HG02798 (cell line): ENCODE measurements at regions not wholly inside any gene's neighbourhood (a gene's known extent, or its start where the extent isn't known, plus 50 kb on each side); places are given as distances from the start of the nearest gene placed in this dataset.

ENCODE experiments used
- ATAC-seq: cut with Tn5 transposase; IDR thresholded peaks from one replicate; pipeline ENCODE4 v1.9.1; 2021; ENCODE audit warnings: mild to moderate bottlenecking; ENCODE audit not compliant: unreplicated experiment, poor library complexity

GRCh38 chr1:83775977-83776603, 222.8 kb downstream of the TTLL7 start:
- ATAC-seq, result no peak

GRCh38 chr1:83773059-83773458, 225.9 kb downstream of the TTLL7 start:
- no peak for ATAC-seq

- ATAC-seq, result no peak
These were observed 228.6 kb downstream of the TTLL7 start for GRCh38 chr1:83770319-83770661.

GRCh38 chr1:83769594-83770318, 229.2 kb downstream of the TTLL7 start:
- ATAC-seq, result no peak

DNA sequence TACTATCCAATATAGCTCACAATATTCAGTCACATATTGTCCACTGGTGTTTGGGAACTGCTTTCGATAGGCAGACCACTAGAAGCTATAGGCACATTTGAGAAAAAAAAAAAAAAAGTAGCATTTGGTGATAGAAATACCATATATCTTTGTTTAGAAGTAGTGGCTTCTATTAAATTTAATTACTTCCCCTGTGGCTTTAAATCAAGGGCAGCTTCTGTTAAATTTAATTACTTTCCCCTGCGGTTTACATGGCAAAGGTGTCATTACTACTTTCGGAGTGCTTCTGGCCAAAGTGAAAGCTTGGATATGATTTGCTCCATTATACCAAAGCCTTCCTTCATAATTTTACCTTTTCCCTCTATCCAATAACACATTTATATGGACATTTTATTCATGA, 229.9 kb downstream of the TTLL7 start:
- ATAC-seq, result no peak

GRCh38 chr1:83766241-83766691, 232.7 kb downstream of the TTLL7 start:
- ATAC-seq, result no peak

DNA sequence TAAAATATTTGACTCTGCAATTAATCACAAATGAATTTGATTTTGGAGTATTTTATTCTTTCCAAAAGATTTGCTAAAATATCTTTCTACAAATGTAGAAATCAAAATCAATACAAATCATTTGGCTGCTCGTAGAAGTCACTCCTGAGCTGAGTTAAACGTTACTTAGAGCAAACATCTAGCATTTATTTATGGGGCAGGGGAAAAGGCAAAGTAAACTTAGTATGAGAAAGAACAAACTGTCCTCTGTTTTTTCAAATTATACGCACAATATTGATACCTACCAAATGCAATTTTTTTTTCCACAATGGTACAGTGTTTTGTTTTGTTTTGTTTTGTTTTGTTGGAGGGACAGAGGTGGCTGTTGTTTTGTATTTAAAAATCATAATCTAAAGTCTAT, 233.8 kb downstream of the TTLL7 start:
- ATAC-seq, result no peak

- ATAC-seq, result no peak
These were observed 234.7 kb downstream of the TTLL7 start for GRCh38 chr1:83764209-83764608.

- no peak for ATAC-seq
These were observed 235.4 kb downstream of the TTLL7 start for GRCh38 chr1:83763361-83764095.

DNA sequence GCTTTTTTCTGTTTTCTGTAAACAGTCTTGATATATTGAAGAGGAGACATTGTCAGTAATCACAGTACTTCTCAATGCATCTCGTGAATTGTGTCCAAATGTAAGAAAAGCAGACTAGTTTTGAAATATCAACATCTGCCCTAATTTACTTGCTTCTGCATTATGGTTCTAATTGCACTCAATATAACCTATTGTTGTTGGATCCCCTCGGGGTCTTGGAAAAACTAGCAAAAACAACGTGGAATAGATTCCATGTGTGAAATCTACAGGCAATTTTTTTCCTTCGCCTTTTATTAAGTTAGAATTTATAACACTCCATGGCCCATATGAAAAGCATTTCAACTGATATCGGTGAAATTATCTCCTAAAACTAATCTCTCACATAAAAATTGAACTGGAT, 236.5 kb downstream of the TTLL7 start:
- ATAC-seq, result no peak

- ATAC-seq, result no peak
These were observed 236.9 kb downstream of the TTLL7 start for GRCh38 chr1:83762039-83762365.

DNA sequence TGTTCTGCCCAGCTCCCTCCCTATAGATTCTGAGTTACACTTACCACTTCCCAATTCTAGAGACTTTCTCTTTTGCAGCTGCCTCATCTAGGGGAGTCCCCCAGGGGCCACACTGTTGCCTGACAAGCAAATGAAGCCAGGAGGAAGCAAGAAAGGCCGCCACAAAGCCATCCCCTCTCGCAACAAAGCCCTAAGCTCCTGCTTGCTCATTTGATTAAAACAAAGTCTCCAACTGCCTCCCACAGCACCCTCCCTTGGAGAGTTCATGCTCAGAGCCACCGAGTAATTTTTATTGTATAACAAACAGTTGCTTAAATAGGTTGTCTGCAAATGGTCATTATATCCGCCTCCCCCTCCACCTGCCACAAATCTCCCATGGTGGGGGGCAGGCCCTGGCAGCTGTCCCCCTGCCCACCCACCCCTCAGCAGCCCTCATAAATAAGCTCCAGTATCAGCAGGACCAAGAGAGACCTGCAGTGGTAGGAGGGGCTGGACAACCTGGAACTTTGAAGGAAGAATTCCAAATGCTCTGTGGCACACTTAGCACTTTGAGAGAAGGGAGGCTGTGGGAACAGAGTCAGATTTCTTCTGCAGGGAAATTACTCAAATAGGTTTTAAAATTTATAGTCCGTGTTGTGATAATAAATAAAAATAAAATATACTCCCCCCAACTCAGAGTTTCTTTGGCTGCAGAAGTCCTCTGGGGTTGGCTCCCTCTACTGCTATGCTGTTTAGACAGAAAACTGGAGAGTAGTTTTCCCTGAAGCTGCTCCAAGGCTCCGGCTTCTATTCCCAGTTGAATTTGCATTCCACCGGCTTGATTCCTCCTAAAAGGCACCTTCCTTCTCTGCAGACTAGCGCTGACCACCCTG, 237.5 kb downstream of the TTLL7 start:
- peak; percentile 100 for ATAC-seq

- peak; percentile 4 for ATAC-seq
These were observed 238.5 kb downstream of the TTLL7 start for GRCh38 chr1:83760226-83761021.

GRCh38 chr1:83756984-83757717, 241.8 kb downstream of the TTLL7 start:
- no peak for ATAC-seq

GRCh38 chr1:83751602-83752001, 247.3 kb downstream of the TTLL7 start:
- ATAC-seq, result no peak

DNA sequence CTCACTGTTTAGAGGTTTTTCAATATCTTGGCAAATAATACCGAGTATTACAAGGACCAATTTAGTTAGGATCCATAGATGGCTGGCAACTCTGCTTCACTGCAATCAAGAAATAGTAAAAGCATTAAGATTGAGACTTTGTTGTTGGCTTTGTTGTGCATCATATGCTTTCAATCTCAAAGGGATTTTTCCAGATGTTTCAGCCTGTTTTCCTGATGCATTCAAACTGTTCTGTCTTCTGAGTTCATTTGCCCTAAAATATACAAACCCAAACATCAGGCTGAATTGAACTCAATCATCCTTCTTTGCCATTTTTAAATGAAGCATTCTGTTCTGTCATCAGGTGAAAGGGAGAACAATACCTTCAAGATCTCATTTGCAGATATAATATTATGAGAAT, 248.7 kb downstream of the TTLL7 start:
- ATAC-seq, result no peak

DNA sequence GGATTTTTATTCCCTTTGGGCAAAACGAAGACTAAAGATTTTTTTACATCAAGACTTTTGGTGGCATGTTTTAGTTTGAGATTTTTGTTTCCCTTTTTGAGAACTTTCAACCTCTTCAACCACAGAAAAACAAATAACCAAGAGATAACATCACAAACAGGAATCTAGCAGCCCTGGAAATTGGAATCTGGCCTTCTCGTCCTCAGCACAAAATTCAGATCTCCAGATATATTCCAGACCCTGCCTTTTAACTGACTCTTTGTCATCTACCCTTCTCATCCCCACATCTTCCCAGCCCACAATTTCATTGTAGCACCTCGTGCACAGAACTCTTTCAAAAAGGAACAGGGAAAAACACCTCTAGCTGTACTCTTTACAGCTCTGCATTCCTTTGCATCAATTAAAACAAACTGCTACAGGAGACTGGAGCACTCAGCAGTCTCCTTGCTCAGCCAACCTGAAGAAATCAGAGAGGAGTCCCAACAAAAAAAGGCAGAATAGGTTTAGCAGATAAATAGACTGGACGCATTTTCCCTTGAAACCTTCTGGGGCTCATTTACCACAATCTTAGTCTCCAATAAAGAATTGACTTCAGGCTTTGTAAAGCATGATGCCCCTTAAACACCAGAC, 251.0 kb downstream of the TTLL7 start:
- ATAC-seq, result no peak

DNA sequence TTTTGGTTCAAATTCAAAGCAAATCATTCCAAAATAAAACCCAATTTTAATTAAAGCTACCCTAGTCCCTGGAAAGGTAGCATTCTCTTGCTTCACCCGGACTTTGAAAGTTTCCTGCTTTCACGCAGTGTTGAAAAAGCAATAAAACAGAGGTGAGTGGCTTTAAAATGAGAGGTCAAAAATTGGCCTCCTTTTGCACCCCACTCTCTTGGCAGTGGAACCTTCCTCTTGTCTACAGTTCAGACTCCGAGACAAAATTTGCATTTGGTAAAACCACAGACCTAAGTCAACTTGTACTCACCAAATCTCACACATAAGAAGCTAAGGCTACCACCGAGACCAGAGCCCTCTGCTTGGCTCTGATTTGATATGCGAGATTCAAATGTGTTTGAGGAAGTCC, 252.7 kb downstream of the TTLL7 start:
- ATAC-seq, result peak; percentile 88

GRCh38 chr1:83742446-83742845, 256.5 kb downstream of the TTLL7 start:
- ATAC-seq, result no peak
